ENCODE measurements at regions not wholly inside any gene's neighbourhood (a gene's known extent, or its start where the extent isn't known, plus 50 kb on each side); places are given as distances from the start of the nearest gene placed in this dataset.

- no peaks in the 10 kb centered on the region for H3K4me1 Mint-ChIP-seq
- peaks cover 0 to 12% (median 5%) of the 10 kb centered on the region in 3 donors for H3K9me3 Mint-ChIP-seq
- no peaks in the 10 kb centered on the region for H3K27me3 Mint-ChIP-seq
- H3K27ac Mint-ChIP-seq = no peak overlapping the region
- no peak overlapping the region for H3K4me3 Mint-ChIP-seq
- H3K36me3 Mint-ChIP-seq = no peaks in the 10 kb centered on the region
These were observed 871.0 kb downstream of the EPHA4 start for GRCh38 chr2:220701115-220701514.

- Mint-ChIP-seq H3K4me1 (no peaks in the 10 kb centered on the region), H3K36me3 (no peaks in the 10 kb centered on the region), H3K9me3 (peaks cover 0 to 12% (median 5%) of the 10 kb centered on the region in 3 donors), H3K27ac (no peak overlapping the region), H3K27me3 (peaks cover 2% of the 10 kb centered on the region), H3K4me3 (no peak overlapping the region)
These were observed 868.8 kb downstream of the EPHA4 start for GRCh38 chr2:220703279-220703678.

GRCh38 chr2:220704081-220704480 lies 868.0 kb downstream of the EPHA4 start:
- peaks cover 2% of the 10 kb centered on the region for H3K27me3 Mint-ChIP-seq

DNA sequence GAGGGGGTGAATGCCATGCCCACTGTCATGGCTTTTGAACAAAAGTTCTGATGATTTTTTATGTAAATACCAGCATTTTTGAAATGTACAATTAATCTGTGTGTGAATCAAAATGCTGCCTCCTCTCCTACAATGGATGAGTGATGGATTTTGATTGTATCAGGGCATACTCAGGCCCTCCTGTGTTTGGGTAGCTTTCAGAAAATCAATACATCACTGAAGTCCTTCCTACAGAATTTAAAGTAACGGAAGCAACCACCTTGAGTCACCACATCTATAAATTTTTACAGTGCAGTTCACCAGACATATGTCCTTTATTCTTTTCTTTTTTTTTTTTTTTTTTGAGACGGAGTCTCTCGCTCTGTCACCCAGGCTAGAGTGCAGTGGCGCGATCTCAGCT lies 867.3 kb downstream of the EPHA4 start:
- Mint-ChIP-seq H3K4me3 (no peak overlapping the region), H3K36me3 (no peaks in the 10 kb centered on the region), H3K27me3 (peaks cover 3% of the 10 kb centered on the region), H3K4me1 (no peaks in the 10 kb centered on the region), H3K27ac (no peak overlapping the region), H3K9me3 (peaks cover 0 to 12% (median 5%) of the 10 kb centered on the region in 3 donors)

More at GRCh38 chr2:220704081-220704480, 868.0 kb downstream of the EPHA4 start:
- Mint-ChIP-seq H3K9me3 (peaks cover 0 to 12% (median 5%) of the 10 kb centered on the region in 3 donors), H3K36me3 (no peaks in the 10 kb centered on the region), H3K4me3 (no peak overlapping the region), H3K27ac (no peak overlapping the region), H3K4me1 (no peaks in the 10 kb centered on the region)

DNA sequence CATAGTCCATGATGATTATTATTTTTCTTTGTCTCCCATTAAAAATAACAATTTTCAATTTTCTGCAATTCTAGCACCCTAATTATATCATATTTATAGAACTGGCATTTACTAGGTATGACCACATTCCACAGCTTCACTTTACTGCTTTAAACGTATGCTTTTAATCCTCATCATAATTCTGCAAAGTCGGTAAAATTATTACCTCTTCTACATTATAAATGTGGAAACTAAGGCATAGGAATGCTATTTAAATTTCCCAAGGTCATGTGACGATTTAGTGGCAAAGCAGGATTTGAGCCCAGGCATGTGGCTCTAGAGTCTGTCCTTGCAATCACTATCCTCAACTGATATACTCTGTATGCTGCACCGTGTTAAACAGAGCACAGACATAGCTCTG lies 866.4 kb downstream of the EPHA4 start:
- Mint-ChIP-seq H3K36me3 (no peaks in the 10 kb centered on the region), H3K9me3 (peaks cover 0 to 12% (median 4%) of the 10 kb centered on the region in 3 donors), H3K4me1 (no peaks in the 10 kb centered on the region), H3K27ac (no peak overlapping the region), H3K27me3 (peaks cover 3% of the 10 kb centered on the region), H3K4me3 (no peak overlapping the region)

DNA sequence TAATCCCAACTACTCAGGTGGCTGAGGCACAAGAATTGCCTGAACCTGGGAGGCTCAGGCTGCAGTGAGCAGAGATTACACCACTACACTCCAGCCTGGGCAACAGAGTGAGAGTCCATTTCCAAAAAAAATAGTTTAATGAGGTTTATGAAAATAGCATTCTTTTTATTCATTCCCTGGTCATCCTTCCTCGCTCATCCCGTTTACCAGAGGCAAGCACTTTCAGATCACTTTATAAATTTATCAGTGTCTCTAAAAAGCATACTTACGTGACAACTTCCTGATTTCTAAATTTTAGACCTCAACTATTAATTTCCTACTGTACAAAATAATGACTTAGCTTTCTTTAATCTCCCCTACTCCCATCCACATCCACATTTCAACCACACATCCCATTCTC lies 864.8 kb downstream of the EPHA4 start:
- no peaks in the 10 kb centered on the region for H3K36me3 Mint-ChIP-seq
- no peak overlapping the region for H3K27ac Mint-ChIP-seq
- H3K4me3 Mint-ChIP-seq = no peak overlapping the region
- peaks cover 0 to 6% (median 0%) of the 10 kb centered on the region in 3 donors for H3K9me3 Mint-ChIP-seq
- H3K4me1 Mint-ChIP-seq = no peaks in the 10 kb centered on the region
- peaks cover 3% of the 10 kb centered on the region for H3K27me3 Mint-ChIP-seq

DNA sequence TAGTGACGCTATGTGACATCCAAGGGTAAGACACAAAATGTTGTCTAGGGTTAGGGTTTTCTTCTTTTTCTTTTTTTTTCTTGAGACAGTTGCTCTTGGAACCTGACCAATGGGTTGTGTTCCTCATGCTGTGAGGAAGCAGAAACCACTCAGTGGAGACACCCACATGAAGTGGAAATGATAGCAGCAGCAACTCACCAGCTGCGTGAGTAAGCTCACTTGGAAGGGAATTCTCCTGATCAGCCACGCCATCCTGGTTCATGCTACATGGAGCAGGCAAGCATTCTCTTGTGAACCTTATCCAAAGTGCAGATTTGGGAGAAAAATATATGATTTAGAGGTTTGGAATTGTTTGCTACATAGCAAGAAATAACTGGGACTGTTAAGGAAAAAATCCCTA lies 863.7 kb downstream of the EPHA4 start:
- no peaks in the 10 kb centered on the region for H3K36me3 Mint-ChIP-seq
- peaks cover 0 to 8% (median 0%) of the 10 kb centered on the region in 3 donors for H3K9me3 Mint-ChIP-seq
- H3K27me3 Mint-ChIP-seq = peaks cover 3% of the 10 kb centered on the region
- H3K4me1 Mint-ChIP-seq = no peaks in the 10 kb centered on the region
- no peak overlapping the region for H3K4me3 Mint-ChIP-seq
- no peak overlapping the region for H3K27ac Mint-ChIP-seq

GRCh38 chr2:220717283-220717682 lies 854.8 kb downstream of the EPHA4 start:
- no peaks in the 10 kb centered on the region for H3K36me3 Mint-ChIP-seq
- no peak overlapping the region for H3K4me3 Mint-ChIP-seq
- peaks cover 3% of the 10 kb centered on the region for H3K27me3 Mint-ChIP-seq
- no peaks in the 10 kb centered on the region for H3K4me1 Mint-ChIP-seq
- H3K9me3 Mint-ChIP-seq = peaks cover 0 to 17% (median 8%) of the 10 kb centered on the region in 3 donors
- no peak overlapping the region for H3K27ac Mint-ChIP-seq

- no peak overlapping the region for H3K27ac Mint-ChIP-seq
These were observed 835.3 kb downstream of the EPHA4 start for GRCh38 chr2:220736778-220737177.

DNA sequence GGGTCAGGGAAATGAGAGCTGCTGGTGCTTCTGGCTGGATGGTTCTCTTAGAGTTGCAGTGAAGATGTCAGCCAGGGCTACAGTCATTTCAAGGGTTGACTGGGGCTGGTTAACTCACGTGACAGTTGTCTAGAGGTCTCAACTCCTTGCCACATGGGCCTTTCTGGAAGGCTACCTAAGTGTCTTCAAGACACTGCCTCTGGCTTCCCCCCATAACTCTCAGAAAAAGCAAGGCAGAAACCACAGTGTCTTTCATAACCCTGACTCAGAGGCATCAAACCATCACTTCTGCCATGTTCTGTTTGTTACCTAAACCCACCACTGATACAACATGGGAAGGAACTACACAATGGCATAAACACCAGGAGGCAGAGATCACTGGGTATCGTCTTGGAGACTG lies 828.9 kb downstream of the EPHA4 start:
- Mint-ChIP-seq H3K27ac (no peak overlapping the region), H3K36me3 (no peaks in the 10 kb centered on the region), H3K4me1 (no peaks in the 10 kb centered on the region), H3K4me3 (no peak overlapping the region), H3K27me3 (peaks cover 1% of the 10 kb centered on the region), H3K9me3 (peaks cover 0 to 5% (median 0%) of the 10 kb centered on the region in 3 donors)

More at GRCh38 chr2:220736778-220737177, 835.3 kb downstream of the EPHA4 start:
- no peak overlapping the region for H3K4me3 Mint-ChIP-seq
- peaks cover 0 to 1% (median 0%) of the 10 kb centered on the region in 3 donors for H3K4me1 Mint-ChIP-seq
- peaks cover 0 to 5% (median 4%) of the 10 kb centered on the region in 3 donors for H3K9me3 Mint-ChIP-seq
- H3K36me3 Mint-ChIP-seq = no peaks in the 10 kb centered on the region
- peaks cover 1% of the 10 kb centered on the region for H3K27me3 Mint-ChIP-seq

DNA sequence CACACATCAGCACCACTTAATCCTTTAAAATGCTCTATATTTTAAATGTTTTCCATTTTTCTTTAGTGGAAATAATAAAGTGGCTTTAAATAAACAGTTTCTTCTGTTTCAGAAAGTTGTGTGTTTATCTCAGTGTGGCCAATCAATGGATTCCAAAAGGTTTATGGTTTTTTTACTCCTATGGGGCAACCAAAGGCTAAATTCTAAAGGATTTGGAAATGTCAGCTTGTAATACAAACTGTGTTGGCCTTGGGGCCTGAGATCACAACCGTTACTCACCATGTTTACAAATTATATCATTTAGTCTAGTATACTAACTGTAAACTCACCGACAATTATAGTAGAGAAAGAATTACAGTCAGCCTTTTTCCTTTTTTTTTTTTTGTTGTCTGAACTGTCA lies 827.2 kb downstream of the EPHA4 start:
- peaks cover 0 to 2% (median 2%) of the 10 kb centered on the region in 3 donors for H3K9me3 Mint-ChIP-seq
- no peak overlapping the region for H3K27ac Mint-ChIP-seq
- no peaks in the 10 kb centered on the region for H3K4me1 Mint-ChIP-seq
- H3K4me3 Mint-ChIP-seq = no peak overlapping the region
- no peaks in the 10 kb centered on the region for H3K36me3 Mint-ChIP-seq
- no peaks in the 10 kb centered on the region for H3K27me3 Mint-ChIP-seq

- Mint-ChIP-seq H3K36me3 (no peaks in the 10 kb centered on the region), H3K4me1 (no peaks in the 10 kb centered on the region), H3K9me3 (peaks cover 0 to 2% (median 0%) of the 10 kb centered on the region in 3 donors), H3K27ac (no peak overlapping the region), H3K27me3 (no peaks in the 10 kb centered on the region), H3K4me3 (no peak overlapping the region)
These were observed 826.4 kb downstream of the EPHA4 start for GRCh38 chr2:220745682-220746081.

- Mint-ChIP-seq H3K4me1 (no peaks in the 10 kb centered on the region), H3K9me3 (peaks cover 0 to 2% (median 2%) of the 10 kb centered on the region in 3 donors), H3K4me3 (no peak overlapping the region), H3K27me3 (no peaks in the 10 kb centered on the region), H3K27ac (no peak overlapping the region), H3K36me3 (no peaks in the 10 kb centered on the region)
These were observed 824.4 kb downstream of the EPHA4 start for GRCh38 chr2:220747736-220748135.

GRCh38 chr2:220748875-220749479 lies 823.1 kb downstream of the EPHA4 start:
- H3K4me1 Mint-ChIP-seq = no peaks in the 10 kb centered on the region
- no peaks in the 10 kb centered on the region for H3K27me3 Mint-ChIP-seq
- H3K27ac Mint-ChIP-seq = no peak overlapping the region
- no peak overlapping the region for H3K4me3 Mint-ChIP-seq
- peaks cover 0 to 2% (median 2%) of the 10 kb centered on the region in 3 donors for H3K9me3 Mint-ChIP-seq
- H3K36me3 Mint-ChIP-seq = no peaks in the 10 kb centered on the region

DNA sequence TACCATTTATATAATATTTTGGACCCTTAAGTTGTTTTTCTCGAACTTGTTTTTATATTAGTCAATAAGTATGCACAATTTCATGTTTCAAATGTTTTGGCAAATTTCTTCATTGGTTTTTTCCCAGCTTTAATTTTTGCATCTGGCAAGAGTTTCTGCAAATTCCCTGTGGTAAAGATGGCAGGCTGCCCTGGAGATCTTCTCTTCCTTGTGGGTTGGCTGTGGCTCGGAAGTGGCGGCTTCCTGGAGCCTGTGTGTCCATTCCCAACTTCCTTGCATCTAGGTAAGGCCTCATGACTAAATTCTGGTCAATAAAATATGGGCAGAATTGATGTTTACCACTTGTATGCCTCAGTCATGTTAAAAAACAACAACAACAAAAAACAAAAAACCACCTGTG lies 818.6 kb downstream of the EPHA4 start:
- H3K27me3 Mint-ChIP-seq = no peaks in the 10 kb centered on the region
- H3K36me3 Mint-ChIP-seq = no peaks in the 10 kb centered on the region
- H3K4me3 Mint-ChIP-seq = no peak overlapping the region
- H3K4me1 Mint-ChIP-seq = no peaks in the 10 kb centered on the region
- peaks cover 0 to 4% (median 2%) of the 10 kb centered on the region in 3 donors for H3K9me3 Mint-ChIP-seq
- no peak overlapping the region for H3K27ac Mint-ChIP-seq

GRCh38 chr2:220756653-220757052 lies 815.5 kb downstream of the EPHA4 start:
- no peaks in the 10 kb centered on the region for H3K4me1 Mint-ChIP-seq
- peaks cover 0 to 3% (median 2%) of the 10 kb centered on the region in 3 donors for H3K9me3 Mint-ChIP-seq
- H3K36me3 Mint-ChIP-seq = no peaks in the 10 kb centered on the region
- no peak overlapping the region for H3K4me3 Mint-ChIP-seq
- H3K27ac Mint-ChIP-seq = no peak overlapping the region
- H3K27me3 Mint-ChIP-seq = no peaks in the 10 kb centered on the region
